ENCODE measurements at regions not wholly inside any gene's neighbourhood (a gene's known extent, or its start where the extent isn't known, plus 50 kb on each side); places are given as distances from the start of the nearest gene placed in this dataset.
"Not testable (repeated sequence)": the region's sequence is repeated elsewhere in the genome, so short reads cannot be mapped to it uniquely, and the experiment has no call there.

DNA sequence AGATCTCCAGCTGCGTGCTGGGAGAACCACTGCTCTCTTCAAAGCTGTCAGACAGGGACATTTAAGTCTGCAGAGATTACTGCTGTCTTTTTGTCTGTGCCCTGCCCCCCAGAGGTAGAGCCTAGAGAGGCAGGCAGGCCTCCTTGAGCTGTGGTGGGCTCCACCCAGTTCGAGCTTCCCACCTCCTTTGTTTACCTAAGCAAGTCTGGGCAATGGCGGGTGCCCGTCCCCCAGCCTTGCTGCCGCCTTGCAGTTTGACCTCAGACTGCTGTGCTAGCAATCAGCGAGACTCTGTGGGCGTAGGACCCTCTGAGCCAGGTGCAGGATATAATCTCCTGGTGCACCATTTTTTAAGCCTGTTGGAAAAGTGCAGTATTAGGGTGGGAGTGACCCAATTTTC lies 128.6 kb downstream of the ACTR3 start:
- H3K4me3 Mint-ChIP-seq; H3K27ac ChIP-seq (ENCODE audit: low read depth, low read length); H3K4me1 Mint-ChIP-seq; H3K27ac Mint-ChIP-seq; H3K4me1 ChIP-seq (ENCODE audit: control insufficient read depth in 2 of 2, insufficient read depth in 2 of 2, low read length in 2 of 2); H3K27me3 ChIP-seq (ENCODE audit: control insufficient read depth in 2 of 2, insufficient read depth in 2 of 2, low read length in 2 of 2); CTCF ChIA-PET; DNase-seq; H3K36me3 ChIP-seq (ENCODE audit: control insufficient read depth in 2 of 3, insufficient read depth in 3 of 3, low read length in 3 of 3); H3K36me3 Mint-ChIP-seq; H3K4me3 ChIP-seq (ENCODE audit: low read length); ATAC-seq; intact Hi-C loops (cut with micrococcal nuclease); H3K9me3 ChIP-seq (ENCODE audit: control insufficient read depth in 2 of 3, low read length in 3 of 3): not testable (repeated sequence)
- peaks cover 0 to 23% (median 9%) of the 10 kb centered on the region in 11 donors for H3K9me3 Mint-ChIP-seq
- H3K27me3 Mint-ChIP-seq: peaks cover 0 to 28% (median 13%) of the 10 kb centered on the region in 5 donors
- POLR2A ChIA-PET: interaction anchor here (0.6 kb wide), 1 partner anchor 167 kb away, joined by 4 read pairs; no protein-coding TSS in a partner anchor

DNA sequence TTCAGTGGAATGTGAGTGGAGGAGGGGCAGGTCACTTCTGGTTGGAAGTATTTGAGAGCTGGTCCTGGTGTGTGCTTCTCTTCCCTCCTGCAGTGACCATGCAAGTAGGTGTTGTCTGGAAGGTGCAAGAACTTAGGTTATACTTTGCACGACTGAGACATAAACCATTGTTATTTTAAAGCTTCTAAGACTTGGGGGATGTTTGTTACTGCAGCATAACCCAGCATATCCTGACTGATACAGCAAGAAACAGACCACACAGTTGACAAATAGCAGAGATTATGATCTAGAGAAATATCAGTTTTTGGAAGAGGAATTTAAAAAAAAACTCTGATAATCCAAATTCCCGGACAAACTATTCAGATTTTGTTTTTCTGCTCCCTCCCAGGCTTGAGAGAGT lies 130.8 kb downstream of the ACTR3 start:
- no peak overlapping the region for H3K27ac Mint-ChIP-seq
- ATAC-seq: no peak
- DNase-seq: no peak
- Histone ChIP-seq H3K4me3 (ENCODE audit: low read length) (no peak overlapping the region), H3K36me3 (ENCODE audit: control insufficient read depth in 2 of 3, insufficient read depth in 3 of 3, low read length in 3 of 3) (no peaks in the 10 kb centered on the region), H3K27ac (ENCODE audit: low read depth, low read length) (no peak overlapping the region), H3K9me3 (ENCODE audit: control insufficient read depth in 2 of 3, low read length in 3 of 3) (no peaks in the 10 kb centered on the region), H3K4me1 (ENCODE audit: control insufficient read depth in 2 of 2, insufficient read depth in 2 of 2, low read length in 2 of 2) (no peaks in the 10 kb centered on the region), H3K27me3 (ENCODE audit: control insufficient read depth in 2 of 2, insufficient read depth in 2 of 2, low read length in 2 of 2) (peaks cover 0 to 2% of the 10 kb centered on the region in 2 donors)
- intact Hi-C loops (cut with micrococcal nuclease): no loop called here
- H3K9me3 Mint-ChIP-seq: peaks cover 0 to 23% (median 9%) of the 10 kb centered on the region in 11 donors
- peaks cover 0 to 7% (median 0%) of the 10 kb centered on the region in 5 donors for H3K36me3 Mint-ChIP-seq
- H3K4me1 Mint-ChIP-seq: no peaks in the 10 kb centered on the region
- H3K27me3 Mint-ChIP-seq: peaks cover 0 to 27% (median 13%) of the 10 kb centered on the region in 5 donors
- no peak overlapping the region for H3K4me3 Mint-ChIP-seq
- CTCF ChIA-PET: interaction anchor here (0.7 to 0.9 kb wide), 2 partner anchors 8 to 13 kb away, joined by 3 read pairs; no protein-coding TSS in a partner anchor
- POLR2A ChIA-PET: interaction anchor here (0.7 kb wide), 1 partner anchor 1302 kb away, joined by 3 read pairs; no protein-coding TSS in a partner anchor

DNA sequence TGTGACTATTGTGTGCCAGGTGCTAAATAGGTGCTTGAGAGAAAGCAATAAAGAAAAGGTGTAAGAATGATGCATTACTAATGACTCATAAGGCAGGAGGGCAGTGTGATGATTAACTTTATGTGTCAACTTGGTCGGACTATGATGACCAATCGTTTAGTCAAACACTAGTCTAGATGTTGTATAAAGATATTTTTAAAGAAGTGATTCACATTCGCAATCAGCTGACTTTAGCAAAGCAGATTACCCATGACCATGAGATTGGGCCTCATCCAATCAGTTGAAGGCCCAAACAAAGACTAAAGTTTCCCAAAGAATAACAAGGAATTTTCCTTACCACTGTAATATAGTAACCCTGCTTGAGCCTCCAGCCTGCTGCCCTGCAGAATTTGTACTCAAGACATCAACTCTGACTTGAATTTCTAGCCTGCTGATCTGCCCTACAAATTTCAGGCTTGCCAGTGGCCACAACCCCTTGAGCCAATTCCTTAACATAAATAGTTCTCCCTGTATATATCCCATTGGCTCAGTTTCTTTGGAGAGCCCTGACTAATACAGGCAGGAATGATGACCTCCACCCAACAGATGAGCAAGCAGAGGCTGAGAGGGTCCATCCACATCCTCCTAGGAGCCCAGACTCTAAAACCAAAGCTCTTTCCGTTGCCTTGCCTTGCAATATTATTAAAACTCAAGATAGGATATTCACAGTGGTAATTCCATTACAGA lies 132.6 kb downstream of the ACTR3 start:
- ATAC-seq: no peak
- POLR2A ChIA-PET: no interaction called here
- no peak overlapping the region for H3K4me3 ChIP-seq (ENCODE audit: low read length)

DNA sequence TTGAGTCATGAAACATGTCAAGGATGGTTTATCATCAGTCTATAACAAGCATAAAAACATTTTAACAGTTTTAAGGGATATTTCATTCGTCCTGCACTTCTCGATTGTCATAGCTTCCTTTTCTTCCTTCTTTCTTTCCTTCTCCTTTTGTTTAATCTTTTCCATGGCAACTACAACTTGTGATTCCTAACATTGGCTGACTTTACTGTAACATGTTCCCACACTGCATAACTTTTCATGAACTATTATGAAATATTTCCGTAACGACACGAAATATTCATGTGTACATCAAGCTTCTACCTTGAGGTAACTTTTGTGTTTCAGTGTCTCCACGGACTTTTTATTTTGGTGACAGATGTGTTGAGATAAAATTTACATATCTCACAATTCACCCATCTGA lies 134.4 kb downstream of the ACTR3 start:
- no peaks in the 10 kb centered on the region for H3K36me3 ChIP-seq (ENCODE audit: control insufficient read depth in 2 of 3, insufficient read depth in 3 of 3, low read length in 3 of 3)
- ChIA-PET CTCF (no interaction called here), POLR2A (no interaction called here)
- no peak for DNase-seq
- Mint-ChIP-seq H3K27me3 (peaks cover 4 to 27% (median 12%) of the 10 kb centered on the region in 5 donors), H3K4me1 (no peaks in the 10 kb centered on the region), H3K4me3 (no peak overlapping the region), H3K36me3 (peaks cover 0 to 12% (median 4%) of the 10 kb centered on the region in 5 donors), H3K9me3 (peaks cover 3 to 19% (median 9%) of the 10 kb centered on the region in 11 donors), H3K27ac (no peak overlapping the region)
- H3K9me3 ChIP-seq (ENCODE audit: control insufficient read depth in 2 of 3, low read length in 3 of 3): peaks cover 0 to 4% (median 0%) of the 10 kb centered on the region in 3 experiments
- H3K4me3 ChIP-seq (ENCODE audit: low read length): no peak overlapping the region
- no peak overlapping the region for H3K27ac ChIP-seq (ENCODE audit: low read depth, low read length)
- ATAC-seq: no peak
- no peaks in the 10 kb centered on the region for H3K27me3 ChIP-seq (ENCODE audit: control insufficient read depth in 2 of 2, insufficient read depth in 2 of 2, low read length in 2 of 2)
- intact Hi-C loops (cut with micrococcal nuclease): no loop called here
- no peaks in the 10 kb centered on the region for H3K4me1 ChIP-seq (ENCODE audit: control insufficient read depth in 2 of 2, insufficient read depth in 2 of 2, low read length in 2 of 2)

More for the DNA sequence above, 132.6 kb downstream of the ACTR3 start:
- Mint-ChIP-seq H3K4me1 (no peaks in the 10 kb centered on the region), H3K27me3 (peaks cover 0 to 22% (median 13%) of the 10 kb centered on the region in 5 donors), H3K4me3 (no peak overlapping the region), H3K36me3 (peaks cover 0 to 7% (median 0%) of the 10 kb centered on the region in 5 donors), H3K9me3 (peaks cover 0 to 16% (median 6%) of the 10 kb centered on the region in 11 donors), H3K27ac (no peak overlapping the region)
- intact Hi-C loops (cut with micrococcal nuclease): no loop called here
- no peak for DNase-seq
- H3K4me1 ChIP-seq (ENCODE audit: control insufficient read depth in 2 of 2, insufficient read depth in 2 of 2, low read length in 2 of 2): no peaks in the 10 kb centered on the region
- CTCF ChIA-PET: no interaction called here
- no peaks in the 10 kb centered on the region for H3K9me3 ChIP-seq (ENCODE audit: control insufficient read depth in 2 of 3, low read length in 3 of 3)
- no peak overlapping the region for H3K27ac ChIP-seq (ENCODE audit: low read depth, low read length)
- no peaks in the 10 kb centered on the region for H3K36me3 ChIP-seq (ENCODE audit: control insufficient read depth in 2 of 3, insufficient read depth in 3 of 3, low read length in 3 of 3)
- H3K27me3 ChIP-seq (ENCODE audit: control insufficient read depth in 2 of 2, insufficient read depth in 2 of 2, low read length in 2 of 2): peaks cover 0 to 2% of the 10 kb centered on the region in 2 donors

DNA sequence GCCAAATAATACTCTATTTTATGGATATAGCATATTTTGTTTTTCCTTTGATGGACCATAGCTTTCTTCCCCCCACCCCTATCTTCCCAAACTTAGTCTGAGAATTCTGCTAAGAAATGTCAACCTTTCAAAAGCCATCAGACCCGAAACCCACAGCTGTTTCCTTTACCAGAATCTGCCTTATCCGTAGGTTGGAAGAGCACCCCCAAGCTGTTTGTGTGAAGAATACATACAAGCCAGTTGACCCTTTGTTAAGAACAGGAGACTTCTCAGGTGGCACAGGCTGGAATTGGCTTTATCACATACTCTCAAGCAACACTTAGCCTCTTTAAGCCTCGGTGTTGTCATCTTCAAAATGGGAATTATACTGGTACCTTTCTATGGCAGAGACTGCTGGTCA lies 135.1 kb downstream of the ACTR3 start:
- peaks cover 0 to 4% (median 0%) of the 10 kb centered on the region in 3 experiments for H3K9me3 ChIP-seq (ENCODE audit: control insufficient read depth in 2 of 3, low read length in 3 of 3)
- ChIA-PET CTCF (no interaction called here), POLR2A (no interaction called here)
- no peak overlapping the region for H3K4me3 ChIP-seq (ENCODE audit: low read length)
- H3K27ac ChIP-seq (ENCODE audit: low read depth, low read length): no peak overlapping the region
- H3K4me3 Mint-ChIP-seq: no peak overlapping the region
- no peak overlapping the region for H3K27ac Mint-ChIP-seq
- no peaks in the 10 kb centered on the region for H3K36me3 ChIP-seq (ENCODE audit: control insufficient read depth in 2 of 3, insufficient read depth in 3 of 3, low read length in 3 of 3)
- no peak for DNase-seq
- H3K27me3 Mint-ChIP-seq: peaks cover 4 to 27% (median 11%) of the 10 kb centered on the region in 5 donors
- no peaks in the 10 kb centered on the region for H3K4me1 ChIP-seq (ENCODE audit: control insufficient read depth in 2 of 2, insufficient read depth in 2 of 2, low read length in 2 of 2)
- no peak for ATAC-seq
- H3K27me3 ChIP-seq (ENCODE audit: control insufficient read depth in 2 of 2, insufficient read depth in 2 of 2, low read length in 2 of 2): no peaks in the 10 kb centered on the region
- peaks cover 0 to 12% (median 4%) of the 10 kb centered on the region in 5 donors for H3K36me3 Mint-ChIP-seq
- no peaks in the 10 kb centered on the region for H3K4me1 Mint-ChIP-seq
- H3K9me3 Mint-ChIP-seq: peaks cover 3 to 19% (median 9%) of the 10 kb centered on the region in 11 donors
- intact Hi-C loops (cut with micrococcal nuclease): no loop called here

DNA sequence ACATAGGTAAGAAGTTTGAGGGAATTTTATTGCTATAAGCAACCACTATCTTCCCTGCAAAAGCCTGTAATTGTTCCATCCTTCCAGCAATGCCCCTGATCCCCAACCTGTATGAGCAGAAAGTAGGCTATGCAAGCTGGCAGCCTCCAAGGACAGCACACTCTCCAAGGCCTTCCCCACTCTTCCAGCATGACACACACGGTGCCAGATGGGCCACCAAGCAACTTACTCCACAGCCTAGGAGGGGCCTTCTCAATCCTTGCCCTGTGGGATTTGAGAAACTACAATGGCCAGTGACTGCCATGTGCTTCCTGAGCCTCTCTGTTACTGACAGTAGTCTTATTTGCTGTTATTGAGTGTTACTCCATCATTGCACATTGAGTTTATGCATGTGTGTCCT lies 137.5 kb downstream of the ACTR3 start:
- Histone ChIP-seq H3K4me3 (ENCODE audit: low read length) (no peak overlapping the region), H3K27ac (ENCODE audit: low read depth, low read length) (no peak overlapping the region), H3K36me3 (ENCODE audit: control insufficient read depth in 2 of 3, insufficient read depth in 3 of 3, low read length in 3 of 3) (no peaks in the 10 kb centered on the region), H3K27me3 (ENCODE audit: control insufficient read depth in 2 of 2, insufficient read depth in 2 of 2, low read length in 2 of 2) (no peaks in the 10 kb centered on the region), H3K9me3 (ENCODE audit: control insufficient read depth in 2 of 3, low read length in 3 of 3) (peaks cover 0 to 4% (median 0%) of the 10 kb centered on the region in 3 experiments), H3K4me1 (ENCODE audit: control insufficient read depth in 2 of 2, insufficient read depth in 2 of 2, low read length in 2 of 2) (no peaks in the 10 kb centered on the region)
- no peak overlapping the region for H3K27ac Mint-ChIP-seq
- peaks cover 0 to 10% (median 5%) of the 10 kb centered on the region in 11 donors for H3K9me3 Mint-ChIP-seq
- DNase-seq: no peak
- peaks cover 0 to 4% (median 4%) of the 10 kb centered on the region in 5 donors for H3K36me3 Mint-ChIP-seq
- ChIA-PET POLR2A (no interaction called here), CTCF (no interaction called here)
- no peaks in the 10 kb centered on the region for H3K4me1 Mint-ChIP-seq
- intact Hi-C loops (cut with micrococcal nuclease): no loop called here
- no peak for ATAC-seq
- peaks cover 4 to 17% (median 12%) of the 10 kb centered on the region in 5 donors for H3K27me3 Mint-ChIP-seq
- H3K4me3 Mint-ChIP-seq: no peak overlapping the region
